ENCODE measurements at regions not wholly inside any gene's neighbourhood (a gene's known extent, or its start where the extent isn't known, plus 50 kb on each side); places are given as distances from the start of the nearest gene placed in this dataset.

- no peak for DNase-seq
These were observed 54.1 kb upstream of the FOXQ1 start for GRCh38 chr6:1257778-1258177.

GRCh38 chr6:1256435-1257008, 55.4 kb upstream of the FOXQ1 start:
- no peak for DNase-seq

- DNase-seq = no peak
These were observed 56.1 kb upstream of the FOXQ1 start for GRCh38 chr6:1255636-1256365.

GRCh38 chr6:1254326-1254725, 57.6 kb upstream of the FOXQ1 start:
- no peak for DNase-seq

- DNase-seq = no peak
These were observed 58.1 kb upstream of the FOXQ1 start for GRCh38 chr6:1253816-1254215.

GRCh38 chr6:1251198-1252155, 60.4 kb upstream of the FOXQ1 start:
- no peak for DNase-seq

GRCh38 chr6:1250489-1251197, 61.3 kb upstream of the FOXQ1 start:
- DNase-seq = no peak

GRCh38 chr6:1247894-1248293, 64.0 kb upstream of the FOXQ1 start:
- DNase-seq = no peak

- DNase-seq = no peak
These were observed 64.8 kb upstream of the FOXQ1 start for GRCh38 chr6:1247056-1247455.

- DNase-seq = peak in 1 of 51 donors; percentile 5
These were observed 67.0 kb upstream of the FOXQ1 start for GRCh38 chr6:1244941-1245340.

- DNase-seq = no peak
These were observed 67.6 kb upstream of the FOXQ1 start for GRCh38 chr6:1244278-1244677.

GRCh38 chr6:1242446-1242845, 69.5 kb upstream of the FOXQ1 start:
- no peak for DNase-seq

GRCh38 chr6:1242021-1242420, 69.9 kb upstream of the FOXQ1 start:
- DNase-seq = no peak

GRCh38 chr6:1240766-1241318, 71.1 kb upstream of the FOXQ1 start:
- DNase-seq = peak in 1 of 51 donors; percentile 7

- DNase-seq = no peak
These were observed 72.1 kb upstream of the FOXQ1 start for GRCh38 chr6:1239805-1240204.

GRCh38 chr6:1238040-1238439, 73.9 kb upstream of the FOXQ1 start:
- no peak for DNase-seq

- no peak for DNase-seq
These were observed 74.3 kb upstream of the FOXQ1 start for GRCh38 chr6:1237636-1238035.

- no peak for DNase-seq
These were observed 76.1 kb upstream of the FOXQ1 start for GRCh38 chr6:1235825-1236224.

GRCh38 chr6:1233924-1234323, 78.0 kb upstream of the FOXQ1 start:
- no peak for DNase-seq

- no peak for DNase-seq
These were observed 79.3 kb upstream of the FOXQ1 start for GRCh38 chr6:1232578-1232977.

- DNase-seq = no peak
These were observed 80.0 kb upstream of the FOXQ1 start for GRCh38 chr6:1231941-1232340.
